ENCODE measurements at regions not wholly inside any gene's neighbourhood (a gene's known extent, or its start where the extent isn't known, plus 50 kb on each side); places are given as distances from the start of the nearest gene placed in this dataset.

DNA sequence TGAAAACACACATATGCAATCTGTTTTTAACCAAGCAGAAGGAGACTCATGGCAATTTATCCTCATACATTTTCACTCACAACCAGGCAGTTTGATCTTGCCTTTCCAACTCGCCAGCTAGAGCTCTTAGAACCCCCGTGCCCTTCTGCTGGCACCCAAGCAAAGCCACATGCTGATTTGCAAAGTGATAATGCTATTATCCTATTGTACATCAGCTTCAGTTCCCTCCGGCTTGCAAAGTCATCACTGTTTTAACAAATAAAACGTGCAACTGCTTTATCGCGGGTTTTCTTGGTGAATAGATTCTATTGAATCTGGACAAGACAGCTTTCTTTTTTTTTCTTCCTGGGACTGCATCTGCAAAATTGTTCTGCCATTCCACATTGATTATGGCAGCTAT is 314.6 kb downstream of the LNPK start:
- TF ChIP-seq, protein P1, sequence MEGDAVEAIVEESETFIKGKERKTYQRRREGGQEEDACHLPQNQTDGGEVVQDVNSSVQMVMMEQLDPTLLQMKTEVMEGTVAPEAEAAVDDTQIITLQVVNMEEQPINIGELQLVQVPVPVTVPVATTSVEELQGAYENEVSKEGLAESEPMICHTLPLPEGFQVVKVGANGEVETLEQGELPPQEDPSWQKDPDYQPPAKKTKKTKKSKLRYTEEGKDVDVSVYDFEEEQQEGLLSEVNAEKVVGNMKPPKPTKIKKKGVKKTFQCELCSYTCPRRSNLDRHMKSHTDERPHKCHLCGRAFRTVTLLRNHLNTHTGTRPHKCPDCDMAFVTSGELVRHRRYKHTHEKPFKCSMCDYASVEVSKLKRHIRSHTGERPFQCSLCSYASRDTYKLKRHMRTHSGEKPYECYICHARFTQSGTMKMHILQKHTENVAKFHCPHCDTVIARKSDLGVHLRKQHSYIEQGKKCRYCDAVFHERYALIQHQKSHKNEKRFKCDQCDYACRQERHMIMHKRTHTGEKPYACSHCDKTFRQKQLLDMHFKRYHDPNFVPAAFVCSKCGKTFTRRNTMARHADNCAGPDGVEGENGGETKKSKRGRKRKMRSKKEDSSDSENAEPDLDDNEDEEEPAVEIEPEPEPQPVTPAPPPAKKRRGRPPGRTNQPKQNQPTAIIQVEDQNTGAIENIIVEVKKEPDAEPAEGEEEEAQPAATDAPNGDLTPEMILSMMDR (IDR thresholded peaks at IDR 0.05): no peak
- TF ChIP-seq POLR2A (IDR thresholded peaks at IDR 0.05): no peak
